CD4-positive, CD25-positive, alpha-beta regulatory T cell (primary cell): ENCODE measurements at regions not wholly inside any gene's neighbourhood (a gene's known extent, or its start where the extent isn't known, plus 50 kb on each side); places are given as distances from the start of the nearest gene placed in this dataset.
"Not testable (repeated sequence)": the region's sequence is repeated elsewhere in the genome, so short reads cannot be mapped to it uniquely, and the experiment has no call there.

Experiments used
- ATAC-seq, 2 donors: fragments of 150-1000 bp; cut with Tn5 transposase; one replicate each; pipeline ENCODE4 v1.10.0; 2021; ENCODE audit warnings: low read depth in 2 of 2, moderate number of reproducible peaks in 2 of 2, moderate library complexity in 1 of 2
- DNase-seq, 3 donors: peaks; one replicate each; pipeline versions ENCODE4 v3.0.0 to v3.0.0-alpha.2; 2012 to 2022; ENCODE audit warnings: mixed read lengths in 1 of 3
- H3K27ac ChIP-seq: one replicate; pipeline ENCODE4 v1.7.0; 2013; ENCODE audit warnings: mild to moderate bottlenecking, low read length; ENCODE audit not compliant: insufficient read depth, poor library complexity, severe bottlenecking
- H3K27me3 ChIP-seq: one replicate; pipeline ENCODE4 v1.7.0; 2013; ENCODE audit warnings: low read length; ENCODE audit not compliant: control insufficient read depth, insufficient read depth
- H3K36me3 ChIP-seq: one replicate; pipeline ENCODE4 v1.7.0; 2013; ENCODE audit warnings: mild to moderate bottlenecking, low read length, moderate library complexity; ENCODE audit not compliant: control insufficient read depth, insufficient read depth
- H3K4me1 ChIP-seq: 2 replicates; pipeline ENCODE4 v1.7.0; 2013; ENCODE audit warnings: mild to moderate bottlenecking, low read length; ENCODE audit not compliant: insufficient read depth, control insufficient read depth, poor library complexity, severe bottlenecking
- H3K4me3 ChIP-seq: one replicate; pipeline ENCODE4 v1.7.0; 2013; ENCODE audit warnings: low read depth, mild to moderate bottlenecking, low read length, moderate library complexity
- H3K9me3 ChIP-seq, 2 experiments: 1 replicate in 1 of 2; 2 replicates in 1 of 2; pipeline ENCODE4 v1.7.0; 2013; ENCODE audit warnings: low read length in 2 of 2, mild to moderate bottlenecking in 1 of 2, moderate library complexity in 1 of 2; ENCODE audit not compliant: control insufficient read depth in 2 of 2
- H3K27ac Mint-ChIP-seq, 3 donors: one replicate each; pipeline ENCODE4 v1.8.0; 2020 to 2022; ENCODE audit warnings: mild to moderate bottlenecking in 3 of 3, mixed read lengths in 3 of 3, moderate library complexity in 2 of 3
- H3K27me3 Mint-ChIP-seq: one replicate; pipeline ENCODE4 v1.8.0; 2022; ENCODE audit warnings: mild to moderate bottlenecking, mixed read lengths
- H3K36me3 Mint-ChIP-seq: one replicate; pipeline ENCODE4 v1.8.0; 2020; ENCODE audit warnings: mixed read lengths
- H3K4me1 Mint-ChIP-seq, 4 donors: one replicate each; pipeline ENCODE4 v1.8.0; 2020 to 2022; ENCODE audit warnings: mixed read lengths in 4 of 4, mild to moderate bottlenecking in 1 of 4
- H3K4me3 Mint-ChIP-seq, 4 donors: one replicate each; pipeline ENCODE4 v1.8.0; 2020 to 2022; ENCODE audit warnings: mild to moderate bottlenecking in 4 of 4, mixed read lengths in 4 of 4, moderate library complexity in 3 of 4
- H3K9me3 Mint-ChIP-seq, 7 donors: one replicate each; pipeline ENCODE4 v1.8.0; 2020 to 2022; ENCODE audit warnings: mixed read lengths in 7 of 7, mild to moderate bottlenecking in 3 of 7, moderate library complexity in 2 of 7

DNA sequence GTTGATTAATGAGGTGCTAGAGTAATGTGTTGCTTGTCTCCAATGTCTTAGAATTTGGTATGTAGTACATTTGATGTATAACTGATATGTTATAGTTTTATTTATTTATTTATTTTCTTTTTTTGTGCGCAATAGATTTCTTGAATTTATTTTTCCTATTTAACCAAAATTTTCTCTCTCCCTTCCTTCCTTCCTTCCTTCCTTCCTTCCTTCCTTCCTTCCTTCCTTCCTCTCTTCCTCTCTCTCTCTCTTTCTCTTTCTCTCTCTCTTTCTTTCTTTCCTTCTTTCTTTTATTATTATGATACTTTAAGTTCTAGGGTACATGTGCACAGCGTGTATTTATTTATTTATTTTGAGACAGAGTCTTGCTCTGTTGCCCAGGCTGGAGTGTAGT is 256.2 kb upstream of the TBL1XR1 start:
- no peak for DNase-seq
- H3K27me3 ChIP-seq, result no peaks in the 10 kb centered on the region
- Mint-ChIP-seq H3K4me1 (peaks cover 10 to 20% (median 18%) of the 10 kb centered on the region in 4 donors), H3K36me3 (no peaks in the 10 kb centered on the region), H3K4me3 (no peak overlapping the region), H3K27ac (no peak overlapping the region), H3K27me3 (no peaks in the 10 kb centered on the region), H3K9me3 (peaks cover 0 to 2% (median 0%) of the 10 kb centered on the region in 7 donors)
- peaks cover 4 to 5% of the 10 kb centered on the region in 2 experiments for H3K9me3 ChIP-seq
- peaks cover 18% of the 10 kb centered on the region for H3K4me1 ChIP-seq
- H3K4me3 ChIP-seq, result no peak overlapping the region
- H3K27ac ChIP-seq, result no peak overlapping the region
- H3K36me3 ChIP-seq, result no peaks in the 10 kb centered on the region
- ATAC-seq, result no peak

DNA sequence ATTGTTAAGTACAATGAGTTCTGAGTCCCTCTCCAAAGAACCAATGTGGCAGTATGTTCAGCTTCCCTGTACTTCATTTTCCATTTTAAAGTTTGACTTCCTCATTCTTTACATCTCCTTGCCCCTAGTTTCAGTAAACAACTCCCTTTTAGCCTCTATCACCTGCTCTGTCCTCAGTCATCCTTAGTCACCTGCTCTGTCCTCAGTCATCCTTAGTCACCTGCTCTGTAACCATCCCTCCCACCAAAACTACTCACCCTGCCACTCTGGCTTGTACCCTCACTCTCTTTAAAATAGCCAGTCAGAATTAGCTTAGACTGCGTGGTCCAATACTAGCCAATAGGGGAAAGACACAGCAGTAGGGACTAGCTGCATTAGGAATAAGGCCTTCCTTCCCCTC is 259.9 kb upstream of the TBL1XR1 start:
- not testable (repeated sequence) for H3K36me3 ChIP-seq, ATAC-seq, DNase-seq, H3K4me1 ChIP-seq, H3K9me3 ChIP-seq, H3K27me3 Mint-ChIP-seq, H3K27me3 ChIP-seq, H3K4me1 Mint-ChIP-seq, H3K9me3 Mint-ChIP-seq, H3K27ac ChIP-seq, H3K36me3 Mint-ChIP-seq, H3K4me3 Mint-ChIP-seq, H3K27ac Mint-ChIP-seq, H3K4me3 ChIP-seq

DNA sequence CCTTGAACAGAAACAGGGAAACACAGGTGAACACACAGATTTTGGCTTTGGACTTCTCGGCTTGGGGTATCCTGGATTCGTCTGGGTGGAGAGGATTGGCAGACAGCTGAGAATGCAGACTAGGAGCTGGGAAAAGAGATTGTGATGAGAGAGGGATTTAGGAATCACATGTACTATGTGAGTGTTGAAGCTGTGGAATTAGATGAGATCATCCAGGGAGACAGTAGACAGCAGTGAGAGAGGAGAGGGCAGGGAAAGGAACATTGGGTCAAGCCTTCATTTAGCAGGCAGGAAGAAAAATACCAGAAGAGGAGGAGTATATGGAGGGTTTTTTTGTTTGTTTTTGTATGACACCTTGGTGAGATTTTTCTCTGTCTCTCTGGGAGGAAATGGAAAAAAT is 262.1 kb upstream of the TBL1XR1 start:
- no peaks in the 10 kb centered on the region for H3K36me3 ChIP-seq
- Mint-ChIP-seq H3K27me3 (no peaks in the 10 kb centered on the region), H3K4me3 (no peak overlapping the region), H3K27ac (no peak overlapping the region), H3K36me3 (no peaks in the 10 kb centered on the region), H3K9me3 (peaks cover 0 to 2% (median 0%) of the 10 kb centered on the region in 7 donors), H3K4me1 (peaks cover 6 to 12% (median 10%) of the 10 kb centered on the region in 4 donors)
- no peak for ATAC-seq
- no peaks in the 10 kb centered on the region for H3K27me3 ChIP-seq
- peaks cover 4 to 5% of the 10 kb centered on the region in 2 experiments for H3K9me3 ChIP-seq
- H3K4me1 ChIP-seq, result peaks cover 10% of the 10 kb centered on the region
- no peak overlapping the region for H3K27ac ChIP-seq
- no peak overlapping the region for H3K4me3 ChIP-seq
- DNase-seq, result no peak

DNA sequence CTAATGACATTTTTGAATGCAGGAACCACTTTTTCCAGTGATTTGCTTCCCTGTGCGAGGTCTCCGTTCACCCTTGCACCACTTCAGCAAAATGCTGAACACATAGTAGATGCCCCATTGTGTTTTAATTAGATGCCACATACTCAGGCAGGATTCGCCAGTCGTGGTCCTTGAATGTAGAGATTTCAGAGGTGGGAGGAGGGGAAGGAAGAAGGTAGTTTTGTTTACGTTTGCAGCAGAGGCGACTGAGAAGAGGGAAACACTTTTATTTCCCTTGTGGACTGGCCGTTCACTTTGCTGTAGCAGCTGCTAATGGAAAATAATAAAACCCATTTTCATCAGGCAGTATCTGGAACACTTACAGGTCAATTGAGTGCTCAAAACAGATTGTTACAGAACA is 262.8 kb upstream of the TBL1XR1 start:
- H3K36me3 ChIP-seq, result no peaks in the 10 kb centered on the region
- H3K27me3 ChIP-seq, result no peaks in the 10 kb centered on the region
- H3K4me1 ChIP-seq, result peaks cover 14% of the 10 kb centered on the region
- no peak overlapping the region for H3K27ac ChIP-seq
- H3K4me3 ChIP-seq, result no peak overlapping the region
- H3K27ac Mint-ChIP-seq, result no peak overlapping the region
- H3K27me3 Mint-ChIP-seq, result no peaks in the 10 kb centered on the region
- no peaks in the 10 kb centered on the region for H3K36me3 Mint-ChIP-seq
- H3K9me3 Mint-ChIP-seq, result peaks cover 0 to 2% (median 0%) of the 10 kb centered on the region in 7 donors
- ATAC-seq (no peak), DNase-seq (no peak)
- no peak overlapping the region for H3K4me3 Mint-ChIP-seq
- H3K4me1 Mint-ChIP-seq, result peaks cover 7 to 17% (median 14%) of the 10 kb centered on the region in 4 donors
- H3K9me3 ChIP-seq, result peaks cover 4 to 5% of the 10 kb centered on the region in 2 experiments

DNA sequence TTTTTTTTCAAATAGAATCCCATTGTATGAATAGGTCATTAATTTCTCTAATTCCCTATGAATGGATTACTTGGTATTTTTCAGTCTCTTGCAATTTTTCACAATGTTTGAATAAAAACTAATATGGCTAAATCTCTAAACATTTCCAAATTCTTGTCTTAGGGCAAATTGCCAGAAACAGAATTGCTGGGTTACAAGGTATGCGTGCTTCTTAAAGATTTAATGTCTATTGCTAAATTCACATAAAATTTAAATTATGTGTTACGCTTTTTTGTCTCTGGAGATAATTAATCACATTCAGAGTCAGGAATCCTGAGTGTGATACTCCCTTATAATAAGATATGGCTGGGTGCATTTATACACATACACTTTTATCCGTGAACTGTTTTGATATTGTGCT is 264.5 kb upstream of the TBL1XR1 start:
- no peak overlapping the region for H3K27ac ChIP-seq
- Mint-ChIP-seq H3K36me3 (no peaks in the 10 kb centered on the region), H3K9me3 (peaks cover 0 to 1% (median 0%) of the 10 kb centered on the region in 7 donors), H3K27ac (no peak overlapping the region), H3K27me3 (no peaks in the 10 kb centered on the region), H3K4me1 (peaks cover 14 to 26% (median 21%) of the 10 kb centered on the region in 4 donors), H3K4me3 (no peak overlapping the region)
- H3K36me3 ChIP-seq, result no peaks in the 10 kb centered on the region
- DNase-seq (no peak), ATAC-seq (no peak)
- peaks cover 4 to 5% of the 10 kb centered on the region in 2 experiments for H3K9me3 ChIP-seq
- peaks cover 14% of the 10 kb centered on the region for H3K4me1 ChIP-seq
- H3K4me3 ChIP-seq, result no peak overlapping the region
- no peaks in the 10 kb centered on the region for H3K27me3 ChIP-seq

DNA sequence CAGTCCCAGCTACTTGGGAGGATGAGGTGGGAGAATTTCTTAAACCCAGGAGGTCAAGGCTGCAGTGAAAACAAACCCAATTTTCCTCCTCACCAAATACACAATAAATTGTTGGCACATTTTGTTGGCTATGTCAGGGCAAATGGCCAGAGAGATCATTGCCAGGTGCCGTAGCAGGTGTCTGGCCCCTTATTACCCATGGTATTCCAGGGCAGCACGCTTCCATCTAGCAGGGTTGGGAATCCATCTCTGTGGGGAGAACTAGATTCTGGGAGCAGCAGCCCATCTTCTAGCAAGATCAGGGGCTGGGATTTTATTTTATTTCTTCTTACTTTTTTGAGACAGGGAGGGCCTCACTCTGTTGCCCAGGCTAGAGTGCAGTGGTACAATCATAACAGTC is 266.1 kb upstream of the TBL1XR1 start:
- H3K27me3 Mint-ChIP-seq, H3K36me3 ChIP-seq, ATAC-seq, H3K9me3 Mint-ChIP-seq, H3K9me3 ChIP-seq, DNase-seq, H3K4me3 ChIP-seq, H3K36me3 Mint-ChIP-seq, H3K27me3 ChIP-seq, H3K27ac ChIP-seq: not testable (repeated sequence)
- peak overlapping the region in 1 of 4 donors; percentile 8 for H3K4me3 Mint-ChIP-seq
- peaks cover 14 to 26% (median 21%) of the 10 kb centered on the region in 4 donors for H3K4me1 Mint-ChIP-seq
- peaks cover 14% of the 10 kb centered on the region for H3K4me1 ChIP-seq
- H3K27ac Mint-ChIP-seq, result peak overlapping the region in 1 of 3 donors; percentile 9

DNA sequence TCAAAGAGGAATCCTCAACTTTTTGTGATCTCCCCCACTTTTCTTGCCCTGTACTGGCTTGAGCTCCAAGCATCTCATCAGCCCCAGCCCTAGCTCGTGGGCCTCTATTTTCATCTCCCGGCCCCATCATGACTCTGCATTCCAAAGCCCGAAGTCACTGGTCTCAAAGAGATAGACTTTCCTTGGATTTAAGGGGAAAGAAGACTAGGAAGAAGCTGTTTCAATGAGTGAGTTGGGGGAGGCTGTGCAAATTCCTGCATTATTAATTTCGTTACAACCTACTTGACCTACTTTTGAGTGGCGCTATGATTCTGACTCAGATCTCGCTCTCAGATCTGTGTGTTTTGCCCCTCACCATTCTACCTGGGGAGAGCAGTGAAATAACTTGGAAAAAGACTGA is 266.6 kb upstream of the TBL1XR1 start:
- Histone ChIP-seq H3K4me1 (peaks cover 14% of the 10 kb centered on the region), H3K36me3 (no peaks in the 10 kb centered on the region), H3K4me3 (peak overlapping the region; percentile 42), H3K9me3 (no peaks in the 10 kb centered on the region), H3K27me3 (no peaks in the 10 kb centered on the region), H3K27ac (no peak overlapping the region)
- Mint-ChIP-seq H3K9me3 (peaks cover 0 to 1% (median 0%) of the 10 kb centered on the region in 7 donors), H3K4me3 (peak overlapping the region in 2 of 4 donors; percentile 0 to 18), H3K27ac (peak overlapping the region in 2 of 3 donors; percentile 9 to 79), H3K27me3 (no peaks in the 10 kb centered on the region), H3K4me1 (peaks cover 14 to 26% (median 21%) of the 10 kb centered on the region in 4 donors), H3K36me3 (no peaks in the 10 kb centered on the region)
- peak in 2 of 3 donors; percentile 3 to 30 for DNase-seq
- no peak for ATAC-seq

DNA sequence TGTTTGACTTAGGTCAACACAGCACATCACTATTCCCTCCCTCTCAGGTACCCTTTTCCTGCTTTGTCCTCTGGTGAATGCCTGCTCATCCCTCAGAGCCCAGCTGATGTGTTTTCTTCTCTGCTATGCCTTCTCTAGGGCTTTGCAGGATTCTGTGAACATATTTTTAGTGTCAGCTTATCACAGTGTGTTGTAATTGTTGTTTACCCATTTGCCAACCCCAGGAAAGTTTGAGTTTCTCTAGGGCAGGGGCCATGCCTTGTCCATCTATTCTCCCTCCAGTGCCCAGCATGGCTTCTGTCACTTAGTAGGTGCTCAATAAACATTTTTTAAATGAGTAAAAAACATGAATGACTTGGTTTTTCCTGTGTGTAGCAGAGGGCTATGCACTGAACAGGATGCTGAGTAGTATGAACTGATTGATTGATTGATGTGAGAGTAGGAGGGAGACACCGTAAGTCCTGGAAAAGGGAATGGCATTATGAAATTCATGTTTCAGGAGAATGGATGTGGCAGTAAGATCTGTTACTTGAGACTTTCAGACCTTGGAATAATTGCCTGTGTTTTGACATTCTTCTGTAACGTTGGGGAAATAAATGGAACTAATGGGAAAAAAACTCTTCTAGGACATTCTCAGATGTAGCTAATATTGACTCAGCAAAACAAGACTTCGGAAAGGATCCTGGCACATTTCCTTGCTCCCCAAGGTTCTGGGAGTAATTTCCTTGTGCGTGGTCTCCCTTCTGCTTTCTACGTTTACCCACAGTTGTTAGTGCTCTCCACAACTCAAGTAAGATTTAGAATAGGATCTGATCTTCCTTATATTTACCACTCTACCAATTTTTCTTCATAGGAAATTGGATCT is 267.3 kb upstream of the TBL1XR1 start:
- Mint-ChIP-seq H3K4me1 (peaks cover 14 to 26% (median 21%) of the 10 kb centered on the region in 4 donors), H3K27me3 (no peaks in the 10 kb centered on the region), H3K36me3 (no peaks in the 10 kb centered on the region), H3K4me3 (no peak overlapping the region), H3K27ac (peak overlapping the region in 2 of 3 donors; percentile 9 to 79), H3K9me3 (peaks cover 0 to 5% (median 0%) of the 10 kb centered on the region in 7 donors)
- H3K9me3 ChIP-seq, result no peaks in the 10 kb centered on the region
- DNase-seq, result no peak
- H3K36me3 ChIP-seq, result no peaks in the 10 kb centered on the region
- H3K4me3 ChIP-seq, result peak overlapping the region; percentile 42
- peaks cover 14% of the 10 kb centered on the region for H3K4me1 ChIP-seq
- ATAC-seq, result no peak
- H3K27ac ChIP-seq, result no peak overlapping the region
- H3K27me3 ChIP-seq, result no peaks in the 10 kb centered on the region
